HK-2 (cell line): ENCODE measurements at regions not wholly inside any gene's neighbourhood (a gene's known extent, or its start where the extent isn't known, plus 50 kb on each side); places are given as distances from the start of the nearest gene placed in this dataset.
"Not testable (repeated sequence)": the region's sequence is repeated elsewhere in the genome, so short reads cannot be mapped to it uniquely, and the experiment has no call there.

ENCODE experiments used
- DNase-seq: peaks from one replicate; pipeline ENCODE4 v3.0.0-alpha.2; 2018; ENCODE audit not compliant: unreplicated experiment

GRCh38 chr2:122011493-122012270, 256.2 kb downstream of the TSN start:
- DNase-seq: no peak

GRCh38 chr2:122018736-122019135, 263.3 kb downstream of the TSN start:
- no peak for DNase-seq

DNA sequence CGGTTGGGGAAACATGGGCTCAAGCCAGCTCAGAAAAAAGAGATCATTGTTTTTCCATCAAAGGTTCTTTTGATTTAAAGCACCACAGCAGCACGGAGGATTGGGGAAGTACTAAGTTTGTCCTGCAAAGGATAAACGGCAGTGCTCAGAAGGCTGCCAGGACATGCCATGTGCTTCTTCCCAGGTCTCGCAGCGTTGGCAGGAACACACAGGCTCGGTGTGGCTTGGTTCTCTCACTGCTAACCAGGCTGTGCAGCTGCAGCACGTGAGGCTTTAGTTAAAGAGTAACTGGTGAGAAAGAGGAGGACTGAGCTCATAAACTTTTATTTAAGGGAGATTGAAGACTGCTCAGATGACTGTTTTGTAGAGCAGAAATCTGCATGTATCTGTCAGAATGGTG, 264.3 kb downstream of the TSN start:
- DNase-seq: peak; percentile 11

- no peak for DNase-seq
These were observed 264.9 kb downstream of the TSN start for GRCh38 chr2:122020377-122020776.

GRCh38 chr2:122021941-122022340, 266.5 kb downstream of the TSN start:
- DNase-seq: no peak

GRCh38 chr2:122022531-122022930, 267.1 kb downstream of the TSN start:
- DNase-seq: no peak

DNA sequence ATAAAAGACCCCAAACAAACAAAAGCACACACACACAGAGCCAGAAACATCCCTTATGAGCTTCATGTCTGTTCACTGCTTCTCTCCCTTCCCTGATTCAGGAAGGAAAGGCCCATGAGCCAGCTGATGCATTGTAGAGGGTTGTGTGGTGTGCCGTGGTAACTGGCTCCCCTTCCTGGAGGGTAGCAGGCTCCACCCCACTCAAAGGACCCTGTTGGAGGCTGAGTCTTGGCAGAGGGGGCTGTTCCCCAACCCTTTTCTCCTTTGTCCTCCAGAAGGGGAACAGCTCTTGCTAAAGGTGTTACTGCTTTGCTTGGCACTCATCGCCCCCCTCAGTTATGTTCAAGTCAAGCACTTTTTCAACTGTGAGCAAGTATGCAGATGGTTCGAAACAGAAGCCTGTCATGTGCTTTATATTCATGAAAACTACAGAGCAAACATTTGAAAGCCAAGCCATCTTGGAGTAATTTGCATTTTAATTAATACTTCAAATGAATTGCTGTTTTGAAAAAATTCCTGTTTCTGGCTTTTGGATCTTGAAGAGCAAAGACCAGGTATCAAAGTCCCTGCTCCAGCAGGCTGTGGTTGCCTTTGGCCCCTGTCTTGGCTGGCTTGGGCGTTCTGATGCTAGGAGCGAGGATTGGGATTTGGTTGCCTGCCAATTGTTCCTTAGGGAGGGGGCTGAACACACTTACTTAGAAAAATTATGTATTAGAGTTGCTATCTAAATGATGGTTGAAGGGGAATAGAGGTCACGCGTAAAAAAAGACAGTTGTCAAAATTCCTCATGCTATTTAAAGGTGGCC, 267.8 kb downstream of the TSN start:
- DNase-seq: no peak

DNA sequence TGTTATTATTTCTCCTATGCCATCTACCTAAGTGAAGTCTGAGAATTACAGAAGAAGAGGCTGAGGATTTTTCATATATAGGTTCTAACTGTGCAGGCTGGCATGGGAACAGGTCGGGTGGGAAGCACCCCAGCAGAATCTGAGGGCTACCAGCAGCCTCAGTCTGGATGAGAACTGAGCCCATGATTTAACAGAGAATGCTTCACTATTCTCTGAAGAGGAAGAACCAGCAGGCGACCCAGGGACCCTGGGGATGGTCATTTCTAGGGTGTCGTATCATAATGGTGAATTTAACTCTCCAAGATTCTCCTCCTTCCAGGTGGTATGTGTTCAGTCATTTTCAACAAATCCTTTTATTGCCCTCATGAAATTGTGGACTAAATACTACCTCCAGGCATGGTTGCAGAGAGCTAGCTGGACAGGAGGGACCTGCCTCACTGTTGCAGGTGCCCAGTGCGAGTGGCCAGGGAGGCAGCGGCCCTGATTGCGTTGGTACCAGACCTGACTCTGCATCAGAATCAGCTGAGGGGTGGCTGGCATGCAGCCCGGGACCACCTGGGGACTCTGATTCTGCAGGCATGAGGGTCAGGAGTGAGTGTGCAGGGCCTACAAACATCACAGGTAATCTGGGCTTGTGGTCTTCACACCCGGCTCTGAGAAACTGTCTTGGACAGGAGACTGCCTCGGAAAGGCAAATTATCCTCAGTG, 272.2 kb downstream of the TSN start:
- DNase-seq: no peak

DNA sequence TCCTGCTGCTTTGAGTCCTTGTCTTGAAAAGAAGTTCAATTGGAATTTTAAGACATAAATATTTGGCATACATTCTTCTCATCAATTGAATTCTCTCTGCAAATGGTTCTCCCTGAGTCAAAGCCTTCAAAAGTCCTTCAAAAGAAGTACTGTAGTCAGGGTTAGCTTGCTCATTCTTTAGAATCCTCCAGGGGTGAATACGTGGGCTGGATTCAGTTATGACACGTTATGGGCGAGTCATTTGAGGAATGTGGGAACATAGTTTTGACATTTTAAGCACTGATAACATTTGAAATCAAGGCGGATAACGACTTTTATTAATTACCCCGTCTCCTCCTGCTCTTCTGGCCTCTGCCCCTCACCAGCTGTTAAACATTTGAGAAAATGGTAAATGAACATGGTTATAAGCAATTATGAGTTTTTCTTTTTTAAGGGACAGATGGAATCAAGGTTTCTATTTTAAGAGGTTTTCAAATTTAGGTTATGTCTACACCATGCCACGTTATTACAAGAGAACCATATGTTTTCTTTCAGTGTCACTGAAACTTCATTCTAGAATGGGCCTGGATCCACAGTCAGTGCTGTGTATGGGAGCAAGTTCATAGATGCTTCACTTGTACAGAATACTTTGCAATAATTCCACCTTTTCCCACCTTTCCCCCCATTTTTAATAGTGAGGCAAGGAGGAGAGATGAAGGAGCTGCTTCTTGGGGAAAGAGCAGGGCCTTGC, 273.1 kb downstream of the TSN start:
- no peak for DNase-seq

DNA sequence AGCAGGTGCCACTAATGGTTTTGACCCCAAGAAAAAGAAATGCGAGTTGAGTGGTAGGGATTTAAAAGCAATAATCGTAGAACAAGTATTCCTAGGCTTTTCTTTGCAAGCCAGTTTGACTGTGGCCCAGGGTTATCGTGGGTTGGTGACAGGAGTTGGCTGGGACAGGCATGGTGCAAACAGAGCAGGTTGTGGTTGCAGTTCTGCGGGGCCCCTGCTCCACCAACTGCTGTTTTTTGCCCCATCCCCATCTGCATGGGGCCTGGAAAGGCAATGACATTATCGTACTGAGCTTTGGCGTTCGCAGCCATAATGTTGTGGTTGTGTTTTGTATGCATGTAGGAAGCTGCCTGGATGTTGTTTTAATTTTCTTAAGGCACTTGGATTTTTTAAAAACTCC, 274.0 kb downstream of the TSN start:
- DNase-seq: no peak

DNA sequence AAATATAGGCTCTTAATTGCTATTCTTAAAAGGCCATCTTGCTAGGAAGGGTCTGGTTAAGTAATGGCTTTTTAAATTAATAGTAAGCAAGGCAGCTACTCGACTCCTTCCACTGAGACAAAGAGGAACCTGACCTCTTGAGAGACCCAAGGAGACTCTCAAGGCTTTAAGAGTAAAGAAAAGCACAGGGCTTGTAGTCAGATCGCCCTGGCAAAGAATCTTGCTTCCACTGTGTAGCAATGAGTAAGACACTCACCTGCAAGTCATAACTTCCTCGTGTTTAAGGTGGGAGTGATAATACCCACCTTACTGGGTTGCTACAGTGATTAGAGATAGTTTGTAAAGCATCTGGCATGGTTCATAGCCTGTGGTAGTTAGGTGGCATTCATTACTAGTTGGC, 274.5 kb downstream of the TSN start:
- no peak for DNase-seq

GRCh38 chr2:122031544-122032263, 276.3 kb downstream of the TSN start:
- no peak for DNase-seq

DNA sequence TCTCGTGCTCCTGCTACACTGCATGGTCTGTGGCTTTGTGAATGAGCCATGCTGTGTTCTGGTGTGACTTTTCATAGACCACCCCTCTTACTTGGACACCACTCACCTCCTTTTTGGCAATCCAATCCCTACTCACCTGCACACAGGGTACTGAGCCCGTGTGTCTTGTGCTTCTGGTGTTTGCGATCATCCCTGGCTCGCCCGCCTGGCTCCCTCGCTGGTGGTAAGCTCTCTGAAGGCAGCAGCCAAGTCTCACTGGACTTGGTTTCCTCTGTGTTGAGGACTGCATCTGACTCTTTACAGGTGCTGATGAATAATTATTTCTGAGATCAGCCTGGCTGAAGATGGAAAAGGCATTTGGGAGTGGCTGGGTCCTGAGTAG, 276.8 kb downstream of the TSN start:
- no peak for DNase-seq

GRCh38 chr2:122033778-122034177, 278.3 kb downstream of the TSN start:
- DNase-seq: no peak

- no peak for DNase-seq
These were observed 278.9 kb downstream of the TSN start for GRCh38 chr2:122034344-122034743.

DNA sequence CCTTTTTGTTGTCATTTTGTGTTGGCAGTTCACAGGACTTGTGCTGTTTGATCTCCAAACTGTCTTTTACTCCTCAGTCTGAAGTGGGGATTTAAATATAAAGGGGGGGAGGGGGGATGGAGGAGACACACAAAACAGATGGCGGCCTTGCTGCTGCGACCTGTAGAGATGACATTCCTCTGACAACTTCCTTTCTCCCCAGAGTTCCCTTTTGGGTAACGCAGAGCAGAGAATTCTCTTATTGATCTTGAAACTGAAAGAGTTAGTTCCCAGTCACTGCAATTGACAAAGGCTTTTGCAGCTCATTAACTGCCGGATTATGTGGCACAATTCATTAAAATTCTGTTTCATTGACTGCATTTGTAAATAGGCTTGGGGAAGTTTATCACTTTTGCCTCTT, 279.3 kb downstream of the TSN start:
- DNase-seq: no peak

- not testable (repeated sequence) for DNase-seq
These were observed 283.4 kb downstream of the TSN start for GRCh38 chr2:122038816-122039215.

DNA sequence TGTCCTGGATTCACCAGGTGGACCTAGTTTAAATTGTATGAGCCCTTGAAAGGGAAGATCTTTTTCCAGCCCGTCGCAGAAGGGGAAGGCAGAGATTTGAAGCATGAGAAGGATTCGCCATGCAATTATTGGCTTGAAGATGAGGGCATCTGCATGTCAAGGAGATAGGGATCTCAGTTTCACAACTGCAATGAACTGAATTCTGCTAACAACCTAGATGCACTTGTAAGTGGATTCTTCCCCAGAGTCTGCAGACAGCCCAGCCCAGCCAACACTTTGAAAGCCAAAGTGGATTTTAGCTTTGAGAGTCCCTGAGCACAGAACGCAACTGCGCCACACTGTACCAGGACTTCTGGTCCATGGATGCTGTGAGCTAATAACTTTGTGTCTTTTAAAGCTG, 286.0 kb downstream of the TSN start:
- no peak for DNase-seq

GRCh38 chr2:122051659-122052058, 296.2 kb downstream of the TSN start:
- not testable (repeated sequence) for DNase-seq

DNA sequence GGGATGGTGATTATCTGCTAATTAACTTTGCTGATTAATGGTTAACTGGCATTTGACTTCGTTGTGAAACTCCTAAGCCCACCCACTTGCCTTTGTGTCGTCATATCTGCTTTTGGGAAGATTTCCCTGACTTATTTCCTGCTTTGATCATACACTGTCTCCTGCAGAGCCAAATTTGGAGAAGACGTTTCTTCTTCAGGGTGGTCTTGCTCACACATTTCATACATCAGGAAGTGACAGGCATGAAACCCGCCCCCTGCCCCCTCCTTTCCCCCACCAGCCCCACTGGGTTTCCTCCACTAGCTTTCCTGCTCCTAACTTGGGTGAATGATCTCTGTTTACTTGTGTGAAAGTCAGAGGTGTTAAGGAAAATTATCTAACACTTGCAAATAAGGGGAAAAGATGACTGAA, 300.1 kb downstream of the TSN start:
- DNase-seq: no peak

GRCh38 chr2:122056853-122057252, 301.4 kb downstream of the TSN start:
- DNase-seq: no peak
